Ovary (tissue), 7 donors: ENCODE measurements at regions not wholly inside any gene's neighbourhood (a gene's known extent, or its start where the extent isn't known, plus 50 kb on each side); places are given as distances from the start of the nearest gene placed in this dataset.
"Not testable (repeated sequence)": the region's sequence is repeated elsewhere in the genome, so short reads cannot be mapped to it uniquely, and the experiment has no call there.

ENCODE experiments used
- DNase-seq, 5 donors: peaks; one replicate each; pipeline ENCODE4 v3.0.0-alpha.2; 2019 to 2020
- H3K27ac ChIP-seq, 2 donors: fragments of 200-600 bp; one replicate each; pipeline versions ENCODE4 v1.5.1 to v1.8.0; 2019 to 2022
- H3K27me3 ChIP-seq: fragments of 200-600 bp; one replicate; pipeline ENCODE4 v1.8.0; 2022
- H3K36me3 ChIP-seq: fragments of 200-600 bp; sonication (generic); one replicate; pipeline ENCODE4 v1.5.1; 2019
- H3K4me1 ChIP-seq: one replicate; pipeline ENCODE4 v1.8.1; 2013; ENCODE audit warnings: mild to moderate bottlenecking, moderate library complexity; ENCODE audit not compliant: insufficient read depth
- H3K4me3 ChIP-seq: fragments of 200-600 bp; sonication (generic); one replicate; pipeline ENCODE4 v1.5.1; 2017
- H3K9me3 ChIP-seq, 2 donors: fragments of 200-600 bp in 1 of 2; sonication (generic) in 1 of 2; one replicate each; pipeline versions ENCODE4 v1.5.1 to v1.8.1; 2013 to 2019; ENCODE audit warnings: mild to moderate bottlenecking in 1 of 2, moderate library complexity in 1 of 2
- EP300 ChIP-seq: sonication (generic); formaldehyde crosslinking; IDR thresholded peaks from one replicate; pipeline ENCODE4 v1.6.1; 2017; ENCODE audit warnings: antibody characterized with exemption
- POLR2A ChIP-seq: fragments of 450-650 bp; IDR thresholded peaks from one replicate; pipeline ENCODE4 v1.6.1; 2017; ENCODE audit warnings: antibody characterized with exemption, mild to moderate bottlenecking, moderate library complexity
- WGBS, 3 donors: extraction: QIAGEN DNeasy Blood & Tissue Kit in 1 of 3; methylation state at CpG; one replicate each; pipeline versions ENCODE4 v1.1.5 to v1.1.7; 2013 to 2017; 5-methylcytosine and 5-hydroxymethylcytosine counted together
- intact Hi-C, 4 donors: fragments of 100-400 bp; cut with DNase I; formaldehyde crosslinking; loops; one replicate each; pipeline versions ENCODE4 v1.11.0 to v1.15.1; 2022 to 2023
- TF ChIP-seq, protein P1 (sequence below), 3 donors: fragments of 450-650 bp in 2 of 3; fragments of 200-600 bp in 1 of 3; IDR thresholded peaks; one replicate each; pipeline versions ENCODE4 v1.5.1 to v1.8.0; 2016 to 2022; ENCODE audit warnings: antibody characterized with exemption in 3 of 3, mild to moderate bottlenecking in 1 of 3
- donor health status: DM: no; HTN: no; CAD: no; lungs with moderate emphysema.
- donor health status: DM: no; HTN: no; CAD: no.
- donor health status: Bipolar disorder and iron deficiency.
- donor health status: DM: no; HTN: no; CAD: no.
- donor health status: DM: yes; HTN: yes; CAD: no.

DNA sequence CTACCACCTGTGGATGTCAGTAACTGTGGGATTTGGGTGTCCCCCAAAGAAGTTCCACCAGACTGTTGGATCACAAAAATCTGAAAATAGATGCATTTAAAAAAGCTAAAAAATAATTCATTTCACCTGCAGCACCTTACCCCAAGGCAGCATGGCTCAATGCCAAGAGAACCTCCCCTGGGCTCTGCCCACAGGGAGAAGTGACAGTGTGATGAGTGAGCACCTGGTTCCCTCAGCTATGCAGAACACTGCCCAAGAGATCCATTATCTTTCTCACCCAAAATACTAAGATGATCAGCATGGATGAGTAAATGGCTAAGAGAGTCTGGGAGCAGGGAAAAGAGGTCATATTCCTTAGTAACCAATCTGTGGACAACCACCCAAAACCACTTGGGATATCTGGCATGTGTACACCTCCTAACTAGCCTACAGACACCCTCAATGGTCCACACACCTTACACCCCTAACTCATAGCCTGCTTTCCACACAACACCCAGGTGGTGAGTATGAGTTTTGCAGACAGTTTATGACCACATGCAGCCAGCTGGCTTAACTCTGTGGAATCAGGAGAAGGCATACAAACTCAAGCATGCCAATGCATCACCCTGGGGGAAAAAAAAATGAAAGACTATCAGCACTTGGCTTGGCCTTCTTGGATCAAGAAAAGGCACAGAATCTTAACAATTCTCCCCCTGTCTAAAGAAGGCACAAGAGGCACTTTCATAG lies 416.5 kb upstream of the SMIM31 start:
- H3K27me3 ChIP-seq = no peaks in the 10 kb centered on the region
- intact Hi-C loops = no loop called here
- TF ChIP-seq, protein P1, sequence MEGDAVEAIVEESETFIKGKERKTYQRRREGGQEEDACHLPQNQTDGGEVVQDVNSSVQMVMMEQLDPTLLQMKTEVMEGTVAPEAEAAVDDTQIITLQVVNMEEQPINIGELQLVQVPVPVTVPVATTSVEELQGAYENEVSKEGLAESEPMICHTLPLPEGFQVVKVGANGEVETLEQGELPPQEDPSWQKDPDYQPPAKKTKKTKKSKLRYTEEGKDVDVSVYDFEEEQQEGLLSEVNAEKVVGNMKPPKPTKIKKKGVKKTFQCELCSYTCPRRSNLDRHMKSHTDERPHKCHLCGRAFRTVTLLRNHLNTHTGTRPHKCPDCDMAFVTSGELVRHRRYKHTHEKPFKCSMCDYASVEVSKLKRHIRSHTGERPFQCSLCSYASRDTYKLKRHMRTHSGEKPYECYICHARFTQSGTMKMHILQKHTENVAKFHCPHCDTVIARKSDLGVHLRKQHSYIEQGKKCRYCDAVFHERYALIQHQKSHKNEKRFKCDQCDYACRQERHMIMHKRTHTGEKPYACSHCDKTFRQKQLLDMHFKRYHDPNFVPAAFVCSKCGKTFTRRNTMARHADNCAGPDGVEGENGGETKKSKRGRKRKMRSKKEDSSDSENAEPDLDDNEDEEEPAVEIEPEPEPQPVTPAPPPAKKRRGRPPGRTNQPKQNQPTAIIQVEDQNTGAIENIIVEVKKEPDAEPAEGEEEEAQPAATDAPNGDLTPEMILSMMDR (IDR thresholded peaks at IDR 0.05) = no peak
- TF ChIP-seq POLR2A = no peak
- TF ChIP-seq EP300 = no peak

DNA sequence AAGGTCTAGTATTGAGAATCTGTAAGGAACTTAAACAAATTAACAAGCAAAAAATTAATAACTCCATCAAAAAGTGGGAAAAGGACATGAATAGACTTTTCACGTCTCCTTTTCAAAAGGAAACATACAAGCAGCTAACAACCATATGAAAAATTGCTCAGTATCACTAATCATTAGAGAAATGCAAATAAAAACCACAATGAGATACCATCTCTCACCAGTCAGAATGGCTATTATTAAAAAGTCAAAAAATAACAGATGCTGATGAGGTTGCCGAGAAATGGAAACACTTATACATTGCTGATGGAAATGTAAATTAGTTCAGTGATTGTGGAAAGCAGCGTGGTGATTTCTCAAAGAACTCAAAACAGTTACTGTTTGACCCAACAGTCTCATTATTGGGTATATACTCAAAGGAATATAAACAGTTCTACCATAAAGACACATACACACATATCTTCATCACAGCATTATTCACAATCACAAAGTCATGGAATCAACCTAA lies 410.4 kb upstream of the SMIM31 start:
- TF ChIP-seq, protein P1 (IDR thresholded peaks at IDR 0.05) = no peak
- 78 to 82% (median 80%) methylated on average over 3 of the region's 3 CpGs for WGBS, 3 donors
- DNase-seq = no peak
- Histone ChIP-seq H3K36me3 (no peaks in the 10 kb centered on the region), H3K9me3 (no peaks in the 10 kb centered on the region), H3K4me1 (no peaks in the 10 kb centered on the region), H3K27ac (no peak overlapping the region), H3K4me3 (no peak overlapping the region), H3K27me3 (no peaks in the 10 kb centered on the region)
- intact Hi-C loops = loop anchor here in 1 of 4 donors (5.0 kb wide), 1 partner anchor 1801 kb away; no protein-coding TSS in a partner anchor

More for the DNA sequence above, 416.5 kb upstream of the SMIM31 start:
- no peaks in the 10 kb centered on the region for H3K36me3 ChIP-seq
- H3K9me3 ChIP-seq = no peaks in the 10 kb centered on the region
- no peak overlapping the region for H3K4me3 ChIP-seq
- DNase-seq = no peak
- no peak overlapping the region for H3K27ac ChIP-seq
- H3K4me1 ChIP-seq = no peaks in the 10 kb centered on the region

DNA sequence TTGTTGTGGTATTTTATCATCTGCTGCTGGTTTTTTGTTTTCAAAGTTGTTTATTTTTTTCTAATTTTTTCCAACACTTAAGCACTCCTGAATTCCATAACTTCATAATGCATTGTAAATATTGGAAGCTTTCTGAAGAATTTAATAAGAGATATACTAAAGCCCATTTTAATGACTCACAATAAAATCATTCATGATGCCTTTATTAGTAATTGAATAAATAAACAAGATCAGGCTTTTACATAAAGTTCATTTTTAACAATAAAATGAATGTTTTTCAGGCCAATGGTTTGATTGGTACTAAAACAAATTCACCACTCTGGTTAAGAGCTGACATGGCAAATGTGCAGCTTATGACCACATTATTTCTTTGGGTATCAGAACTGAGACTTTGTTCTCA lies 408.2 kb upstream of the SMIM31 start:
- Histone ChIP-seq H3K36me3 (no peaks in the 10 kb centered on the region), H3K27ac (no peak overlapping the region), H3K4me1 (no peaks in the 10 kb centered on the region), H3K27me3 (no peaks in the 10 kb centered on the region), H3K4me3 (no peak overlapping the region), H3K9me3 (no peaks in the 10 kb centered on the region)
- TF ChIP-seq, protein P1 (IDR thresholded peaks at IDR 0.05) = no peak
- TF ChIP-seq EP300 = no peak
- intact Hi-C loops = no loop called here
- no peak for DNase-seq

DNA sequence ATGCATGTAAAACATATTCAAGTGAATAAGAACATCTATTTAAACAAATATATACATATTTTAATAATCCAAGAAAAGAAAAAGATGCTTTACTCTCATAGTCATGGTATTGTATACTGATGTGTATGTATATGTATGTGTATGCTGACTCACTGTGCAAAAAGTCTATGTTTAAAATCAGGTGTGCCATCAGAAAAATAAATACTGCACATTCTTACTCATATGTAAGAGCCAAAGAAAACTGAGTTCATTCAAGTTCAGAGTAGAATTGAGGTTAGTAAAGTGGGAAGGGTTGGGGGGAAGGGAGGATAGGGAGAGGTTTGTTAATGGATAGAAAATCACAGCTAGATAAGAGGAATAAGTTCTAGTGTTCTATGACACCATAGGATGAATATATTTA lies 403.9 kb upstream of the SMIM31 start:
- H3K27ac ChIP-seq = no peak overlapping the region
- H3K27me3 ChIP-seq = no peaks in the 10 kb centered on the region
- no peaks in the 10 kb centered on the region for H3K4me1 ChIP-seq
- DNase-seq = no peak
- no peaks in the 10 kb centered on the region for H3K9me3 ChIP-seq
- no peak overlapping the region for H3K4me3 ChIP-seq
- intact Hi-C loops = no loop called here
- H3K36me3 ChIP-seq = no peaks in the 10 kb centered on the region
- TF ChIP-seq, protein P1 (IDR thresholded peaks at IDR 0.05) = no peak
- TF ChIP-seq POLR2A (no peak), EP300 (no peak)

DNA sequence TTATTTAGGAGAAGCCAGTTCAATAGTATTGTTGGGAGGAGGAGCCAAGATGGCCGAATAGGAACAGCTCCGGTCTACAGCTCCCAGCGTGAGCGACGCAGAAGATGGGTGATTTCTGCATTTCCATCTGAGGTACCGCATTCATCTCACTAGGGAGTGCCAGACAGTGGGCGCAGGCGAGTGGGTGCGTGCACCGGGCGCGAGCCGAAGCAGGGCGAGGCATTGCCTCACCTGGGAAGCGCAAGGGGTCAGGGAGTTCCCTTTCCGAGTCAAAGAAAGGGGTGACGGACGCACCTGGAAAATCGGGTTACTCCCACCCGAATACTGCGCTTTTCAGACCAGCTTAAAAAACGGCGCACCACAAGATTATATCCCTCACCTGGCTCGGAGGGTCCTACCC lies 403.2 kb upstream of the SMIM31 start:
- WGBS, 3 donors = 92 to 97% (median 93%) methylated on average over 19 to 24 of the region's 24 CpGs
- H3K4me3 ChIP-seq, intact Hi-C loops, H3K36me3 ChIP-seq, H3K27me3 ChIP-seq, H3K27ac ChIP-seq, H3K4me1 ChIP-seq, DNase-seq, H3K9me3 ChIP-seq: not testable (repeated sequence)
